ENCODE measurements at regions not wholly inside any gene's neighbourhood (a gene's known extent, or its start where the extent isn't known, plus 50 kb on each side); places are given as distances from the start of the nearest gene placed in this dataset. TPM values are rescaled to one million over a fixed set of nuclear protein-coding genes. Genes with fewer than 3 reads are reported as not detected.

DNA sequence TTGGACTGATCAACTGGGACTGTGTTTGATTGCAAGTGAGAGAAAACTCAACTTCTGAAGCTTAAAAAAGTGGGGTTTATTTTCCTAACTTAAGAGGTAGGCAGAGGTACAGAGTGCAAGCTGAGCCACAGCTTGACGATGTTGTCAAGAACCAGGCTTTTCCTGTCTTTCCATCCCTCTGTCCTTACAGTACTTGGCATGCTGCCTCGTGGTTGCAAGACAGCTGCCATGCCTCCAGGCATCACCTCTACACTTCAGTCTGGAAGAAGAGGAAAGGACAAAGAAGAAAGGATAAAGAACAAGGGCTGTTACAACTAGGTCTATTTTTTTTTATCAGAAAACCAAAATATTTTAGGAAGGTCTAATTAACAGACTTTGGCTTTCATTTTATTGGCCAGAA is 51.8 kb upstream of the GALNT15 start:
- Histone ChIP-seq H3K4me1 (no peaks in the 10 kb centered on the region), H3K9me3 (no peaks in the 10 kb centered on the region), H3K27me3 (ENCODE audit: low read depth) (no peaks in the 10 kb centered on the region), H3K36me3 (no peaks in the 10 kb centered on the region), H3K4me3 (no peak overlapping the region), H3K27ac (no peak overlapping the region)
- intact Hi-C loops (cut with DNase I) = no loop called here
- TF ChIP-seq CTCF (IDR thresholded peaks at IDR 0.05) = no peak
- no peak for ATAC-seq
- DNase-seq = no peak

DNA sequence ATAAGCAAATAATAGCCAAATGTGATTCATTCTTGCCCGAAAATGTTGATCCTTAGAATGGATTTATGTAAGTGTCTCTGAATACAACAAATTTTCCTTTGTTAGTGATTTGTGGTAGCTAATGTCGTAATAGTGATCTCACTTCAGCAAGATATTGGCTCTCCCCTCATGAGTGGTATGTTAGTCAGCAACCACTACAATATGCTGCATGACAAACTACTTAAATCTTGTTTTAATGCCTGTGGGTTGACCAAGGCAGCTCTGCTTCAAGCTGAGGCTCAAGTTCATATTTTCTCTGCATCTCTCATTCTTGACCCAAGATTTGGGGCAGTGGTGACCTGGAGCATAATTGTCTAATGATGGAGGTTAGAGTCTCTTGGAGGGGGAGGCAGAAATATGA is 49.8 kb upstream of the GALNT15 start:
- TF ChIP-seq CTCF (IDR thresholded peaks at IDR 0.05) = no peak
- no peak for DNase-seq

More for the DNA sequence above, 49.8 kb upstream of the GALNT15 start:
- peaks cover 2% of the 10 kb centered on the region for H3K4me1 ChIP-seq
- ATAC-seq = no peak
- no peak overlapping the region for H3K27ac ChIP-seq
- H3K27me3 ChIP-seq (ENCODE audit: low read depth) = no peaks in the 10 kb centered on the region
- intact Hi-C loops (cut with DNase I) = no loop called here
- H3K36me3 ChIP-seq = no peaks in the 10 kb centered on the region
- no peaks in the 10 kb centered on the region for H3K9me3 ChIP-seq
- H3K4me3 ChIP-seq = no peak overlapping the region

Small RNAs in the stretch of these regions (microRNA-seq; reads per million reads assigned to microRNA genes)
- gene MIR563 (ENCODE audit: borderline number of aligned reads) = not detected

Measured in lower lobe of right lung (tissue), 2 donors.